ENCODE measurements at regions not wholly inside any gene's neighbourhood (a gene's known extent, or its start where the extent isn't known, plus 50 kb on each side); places are given as distances from the start of the nearest gene placed in this dataset.

GRCh38 chr11:36928621-36929020, 330.6 kb upstream of the RAG2 start:
- H3K27ac Mint-ChIP-seq (ENCODE audit: unreplicated experiment) = no peak overlapping the region

GRCh38 chr11:36899800-36900199, 301.8 kb upstream of the RAG2 start:
- Mint-ChIP-seq H3K4me3 (ENCODE audit: unreplicated experiment) (no peak overlapping the region), H3K36me3 (ENCODE audit: low read depth) (no peaks in the 10 kb centered on the region), H3K27ac (ENCODE audit: unreplicated experiment) (no peak overlapping the region), H3K9me3 (ENCODE audit: low read depth) (no peaks in the 10 kb centered on the region), H3K27me3 (ENCODE audit: low read depth) (peaks cover 7% of the 10 kb centered on the region), H3K4me1 (ENCODE audit: low read depth) (no peaks in the 10 kb centered on the region)
- DNase-seq (ENCODE audit: low spot score) = no peak
- no peak for TF ChIP-seq CTCF (IDR thresholded peaks at IDR 0.05)

More at GRCh38 chr11:36928621-36929020, 330.6 kb upstream of the RAG2 start:
- Mint-ChIP-seq H3K4me1 (ENCODE audit: low read depth) (no peaks in the 10 kb centered on the region), H3K27me3 (ENCODE audit: low read depth) (peaks cover 2% of the 10 kb centered on the region), H3K36me3 (ENCODE audit: low read depth) (no peaks in the 10 kb centered on the region), H3K4me3 (ENCODE audit: unreplicated experiment) (no peak overlapping the region), H3K9me3 (ENCODE audit: low read depth) (no peaks in the 10 kb centered on the region)
- no peak for DNase-seq (ENCODE audit: low spot score)
- TF ChIP-seq CTCF (IDR thresholded peaks at IDR 0.05) = no peak

- no peaks in the 10 kb centered on the region for H3K9me3 Mint-ChIP-seq (ENCODE audit: low read depth)
- H3K36me3 Mint-ChIP-seq (ENCODE audit: low read depth) = no peaks in the 10 kb centered on the region
- TF ChIP-seq CTCF (IDR thresholded peaks at IDR 0.05) = no peak
- no peak for DNase-seq (ENCODE audit: low spot score)
- H3K4me1 Mint-ChIP-seq (ENCODE audit: low read depth) = no peaks in the 10 kb centered on the region
- H3K27me3 Mint-ChIP-seq (ENCODE audit: low read depth) = peaks cover 3% of the 10 kb centered on the region
- no peak overlapping the region for H3K4me3 Mint-ChIP-seq (ENCODE audit: unreplicated experiment)
- no peak overlapping the region for H3K27ac Mint-ChIP-seq (ENCODE audit: unreplicated experiment)
Measured at GRCh38 chr11:36890841-36891240, 292.8 kb upstream of the RAG2 start.

GRCh38 chr11:36890121-36890679, 292.2 kb upstream of the RAG2 start:
- TF ChIP-seq CTCF (IDR thresholded peaks at IDR 0.05) = no peak
- DNase-seq (ENCODE audit: low spot score) = no peak
- Mint-ChIP-seq H3K9me3 (ENCODE audit: low read depth) (no peaks in the 10 kb centered on the region), H3K27ac (ENCODE audit: unreplicated experiment) (no peak overlapping the region), H3K36me3 (ENCODE audit: low read depth) (no peaks in the 10 kb centered on the region), H3K27me3 (ENCODE audit: low read depth) (peaks cover 1% of the 10 kb centered on the region), H3K4me3 (ENCODE audit: unreplicated experiment) (no peak overlapping the region), H3K4me1 (ENCODE audit: low read depth) (no peaks in the 10 kb centered on the region)

- Mint-ChIP-seq H3K4me3 (ENCODE audit: unreplicated experiment) (no peak overlapping the region), H3K27ac (ENCODE audit: unreplicated experiment) (no peak overlapping the region), H3K27me3 (ENCODE audit: low read depth) (no peaks in the 10 kb centered on the region), H3K9me3 (ENCODE audit: low read depth) (no peaks in the 10 kb centered on the region), H3K4me1 (ENCODE audit: low read depth) (no peaks in the 10 kb centered on the region), H3K36me3 (ENCODE audit: low read depth) (no peaks in the 10 kb centered on the region)
- DNase-seq (ENCODE audit: low spot score) = no peak
- no peak for TF ChIP-seq CTCF (IDR thresholded peaks at IDR 0.05)
Measured at GRCh38 chr11:36885154-36885553, 287.1 kb upstream of the RAG2 start.

All from chondrocyte (in vitro differentiated cells).